HepG2 (cell line): ENCODE measurements at regions not wholly inside any gene's neighbourhood (a gene's known extent, or its start where the extent isn't known, plus 50 kb on each side); places are given as distances from the start of the nearest gene placed in this dataset.

ENCODE experiments used
- EEA1 ChIP-seq: sonication (generic); formaldehyde crosslinking; IDR thresholded peaks from 2 replicates; pipeline ENCODE4 v1.5.1; 2020; ENCODE audit warnings: mild to moderate bottlenecking, missing genetic modification reagents, borderline replicate concordance
- HES4 ChIP-seq: sonication (generic); formaldehyde crosslinking; IDR thresholded peaks from 2 replicates; pipeline ENCODE4 v1.9.0; 2021; ENCODE audit warnings: mild to moderate bottlenecking, missing genetic modification reagents, borderline replicate concordance
- MZF1 ChIP-seq: sonication (generic); formaldehyde crosslinking; IDR thresholded peaks from 2 replicates; pipeline ENCODE4 v1.8.1; 2023; ENCODE audit warnings: mild to moderate bottlenecking, missing genetic modification reagents, borderline replicate concordance
- TF ChIP-seq, protein P1 (sequence below): sonication (generic); formaldehyde crosslinking; IDR thresholded peaks from one replicate; pipeline ENCODE4 v1.5.1; 2020; ENCODE audit warnings: mild to moderate bottlenecking, missing genetic modification reagents; ENCODE audit errors: not compliant biosample characterization
- TF ChIP-seq, protein P2 (sequence below): sonication (generic); formaldehyde crosslinking; IDR thresholded peaks from 2 replicates; pipeline ENCODE4 v1.4.0; 2020; ENCODE audit warnings: mild to moderate bottlenecking, missing genetic modification reagents, borderline replicate concordance
- TF ChIP-seq, protein P3 (sequence below): sonication (generic); formaldehyde crosslinking; conservative IDR thresholded peaks from 2 replicates; pipeline ENCODE4 v1.8.0; 2022; ENCODE audit warnings: missing genetic modification reagents
- TF ChIP-seq, protein P4 (sequence below): sonication (generic); formaldehyde crosslinking; IDR thresholded peaks from 2 replicates; pipeline ENCODE4 v1.4.0; 2020; ENCODE audit warnings: missing genetic modification reagents
- TF ChIP-seq, protein P5 (sequence below): sonication (generic); formaldehyde crosslinking; IDR thresholded peaks from 2 replicates; pipeline ENCODE4 v1.4.0; 2020; ENCODE audit warnings: missing genetic modification reagents

DNA sequence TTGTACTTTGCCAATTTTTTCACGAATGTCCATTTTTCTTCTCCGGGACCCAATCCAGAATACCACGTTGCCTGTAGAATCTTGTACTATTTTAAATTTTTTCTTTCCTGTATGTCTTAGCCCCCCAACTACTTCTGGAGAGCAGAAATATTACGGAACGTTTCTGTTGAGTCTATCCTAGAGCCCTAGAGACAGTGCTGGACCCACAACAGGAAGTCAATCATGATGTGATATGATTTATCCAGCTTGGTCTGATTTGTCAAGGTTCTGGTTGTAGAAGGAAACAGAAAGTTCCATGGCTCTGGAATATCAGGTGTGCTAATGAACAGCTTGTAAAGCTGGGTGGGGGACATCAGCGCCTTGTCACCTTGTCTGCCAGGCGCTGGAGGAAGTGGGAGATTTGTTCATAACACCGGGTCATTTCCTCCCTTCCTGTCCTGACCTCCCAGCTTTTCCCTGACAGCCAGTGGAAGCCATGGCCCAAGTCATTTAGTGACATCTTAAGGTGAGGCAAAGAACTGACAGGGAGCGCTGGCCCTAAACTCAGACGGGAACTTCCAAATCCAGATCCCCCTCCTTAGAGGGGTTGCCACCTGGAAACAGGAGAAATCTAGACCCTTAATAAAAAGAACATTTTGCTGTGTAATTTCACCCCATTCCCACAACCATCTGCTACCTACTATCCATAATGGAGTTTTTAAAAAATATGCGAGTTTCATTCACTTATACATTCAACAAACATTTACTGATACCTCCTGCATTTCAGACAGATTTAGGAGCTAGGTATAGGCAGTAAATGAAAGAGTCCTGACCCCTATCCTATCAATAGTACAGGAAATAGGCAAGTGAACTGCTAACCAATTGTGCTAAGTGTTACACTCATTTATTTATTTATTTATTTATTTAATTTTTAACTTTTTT, 130.5 kb downstream of the ZFP64 start (continued):
- TF ChIP-seq, protein P1, sequence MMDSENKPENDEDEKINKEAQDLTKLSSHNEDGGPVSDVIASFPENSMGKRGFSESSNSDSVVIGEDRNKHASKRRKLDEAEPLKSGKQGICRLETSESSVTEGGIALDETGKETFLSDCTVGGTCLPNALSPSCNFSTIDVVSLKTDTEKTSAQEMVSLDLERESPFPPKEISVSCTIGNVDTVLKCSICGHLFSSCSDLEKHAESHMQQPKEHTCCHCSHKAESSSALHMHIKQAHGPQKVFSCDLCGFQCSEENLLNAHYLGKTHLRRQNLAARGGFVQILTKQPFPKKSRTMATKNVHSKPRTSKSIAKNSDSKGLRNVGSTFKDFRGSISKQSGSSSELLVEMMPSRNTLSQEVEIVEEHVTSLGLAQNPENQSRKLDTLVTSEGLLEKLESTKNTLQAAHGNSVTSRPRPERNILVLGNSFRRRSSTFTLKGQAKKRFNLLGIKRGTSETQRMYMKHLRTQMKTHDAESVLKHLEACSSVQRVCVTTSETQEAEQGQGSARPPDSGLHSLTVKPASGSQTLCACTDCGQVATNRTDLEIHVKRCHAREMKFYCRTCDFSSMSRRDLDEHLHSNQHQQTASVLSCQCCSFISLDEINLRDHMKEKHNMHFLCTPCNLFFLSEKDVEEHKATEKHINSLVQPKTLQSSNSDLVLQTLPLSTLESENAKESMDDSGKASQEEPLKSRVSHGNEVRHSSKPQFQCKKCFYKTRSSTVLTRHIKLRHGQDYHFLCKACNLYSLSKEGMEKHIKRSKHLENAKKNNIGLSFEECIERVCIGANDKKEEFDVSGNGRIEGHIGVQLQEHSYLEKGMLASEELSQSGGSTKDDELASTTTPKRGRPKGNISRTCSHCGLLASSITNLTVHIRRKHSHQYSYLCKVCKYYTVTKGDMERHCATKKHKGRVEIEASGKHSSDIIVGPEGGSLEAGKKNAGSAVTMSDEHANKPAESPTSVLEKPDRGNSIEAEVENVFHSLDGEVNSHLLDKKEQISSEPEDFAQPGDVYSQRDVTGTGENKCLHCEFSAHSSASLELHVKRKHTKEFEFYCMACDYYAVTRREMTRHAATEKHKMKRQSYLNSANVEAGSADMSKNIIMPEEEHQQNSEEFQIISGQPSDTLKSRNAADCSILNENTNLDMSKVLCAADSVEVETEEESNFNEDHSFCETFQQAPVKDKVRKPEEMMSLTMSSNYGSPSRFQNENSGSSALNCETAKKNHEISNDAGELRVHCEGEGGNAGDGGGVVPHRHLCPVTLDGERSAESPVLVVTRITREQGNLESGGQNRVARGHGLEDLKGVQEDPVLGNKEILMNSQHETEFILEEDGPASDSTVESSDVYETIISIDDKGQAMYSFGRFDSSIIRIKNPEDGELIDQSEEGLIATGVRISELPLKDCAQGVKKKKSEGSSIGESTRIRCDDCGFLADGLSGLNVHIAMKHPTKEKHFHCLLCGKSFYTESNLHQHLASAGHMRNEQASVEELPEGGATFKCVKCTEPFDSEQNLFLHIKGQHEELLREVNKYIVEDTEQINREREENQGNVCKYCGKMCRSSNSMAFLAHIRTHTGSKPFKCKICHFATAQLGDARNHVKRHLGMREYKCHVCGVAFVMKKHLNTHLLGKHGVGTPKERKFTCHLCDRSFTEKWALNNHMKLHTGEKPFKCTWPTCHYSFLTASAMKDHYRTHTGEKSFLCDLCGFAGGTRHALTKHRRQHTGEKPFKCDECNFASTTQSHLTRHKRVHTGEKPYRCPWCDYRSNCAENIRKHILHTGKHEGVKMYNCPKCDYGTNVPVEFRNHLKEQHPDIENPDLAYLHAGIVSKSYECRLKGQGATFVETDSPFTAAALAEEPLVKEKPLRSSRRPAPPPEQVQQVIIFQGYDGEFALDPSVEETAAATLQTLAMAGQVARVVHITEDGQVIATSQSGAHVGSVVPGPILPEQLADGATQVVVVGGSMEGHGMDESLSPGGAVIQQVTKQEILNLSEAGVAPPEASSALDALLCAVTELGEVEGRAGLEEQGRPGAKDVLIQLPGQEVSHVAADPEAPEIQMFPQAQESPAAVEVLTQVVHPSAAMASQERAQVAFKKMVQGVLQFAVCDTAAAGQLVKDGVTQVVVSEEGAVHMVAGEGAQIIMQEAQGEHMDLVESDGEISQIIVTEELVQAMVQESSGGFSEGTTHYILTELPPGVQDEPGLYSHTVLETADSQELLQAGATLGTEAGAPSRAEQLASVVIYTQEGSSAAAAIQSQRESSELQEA (CRISPR knock-in tag), result no peak
- TF ChIP-seq, protein P2, sequence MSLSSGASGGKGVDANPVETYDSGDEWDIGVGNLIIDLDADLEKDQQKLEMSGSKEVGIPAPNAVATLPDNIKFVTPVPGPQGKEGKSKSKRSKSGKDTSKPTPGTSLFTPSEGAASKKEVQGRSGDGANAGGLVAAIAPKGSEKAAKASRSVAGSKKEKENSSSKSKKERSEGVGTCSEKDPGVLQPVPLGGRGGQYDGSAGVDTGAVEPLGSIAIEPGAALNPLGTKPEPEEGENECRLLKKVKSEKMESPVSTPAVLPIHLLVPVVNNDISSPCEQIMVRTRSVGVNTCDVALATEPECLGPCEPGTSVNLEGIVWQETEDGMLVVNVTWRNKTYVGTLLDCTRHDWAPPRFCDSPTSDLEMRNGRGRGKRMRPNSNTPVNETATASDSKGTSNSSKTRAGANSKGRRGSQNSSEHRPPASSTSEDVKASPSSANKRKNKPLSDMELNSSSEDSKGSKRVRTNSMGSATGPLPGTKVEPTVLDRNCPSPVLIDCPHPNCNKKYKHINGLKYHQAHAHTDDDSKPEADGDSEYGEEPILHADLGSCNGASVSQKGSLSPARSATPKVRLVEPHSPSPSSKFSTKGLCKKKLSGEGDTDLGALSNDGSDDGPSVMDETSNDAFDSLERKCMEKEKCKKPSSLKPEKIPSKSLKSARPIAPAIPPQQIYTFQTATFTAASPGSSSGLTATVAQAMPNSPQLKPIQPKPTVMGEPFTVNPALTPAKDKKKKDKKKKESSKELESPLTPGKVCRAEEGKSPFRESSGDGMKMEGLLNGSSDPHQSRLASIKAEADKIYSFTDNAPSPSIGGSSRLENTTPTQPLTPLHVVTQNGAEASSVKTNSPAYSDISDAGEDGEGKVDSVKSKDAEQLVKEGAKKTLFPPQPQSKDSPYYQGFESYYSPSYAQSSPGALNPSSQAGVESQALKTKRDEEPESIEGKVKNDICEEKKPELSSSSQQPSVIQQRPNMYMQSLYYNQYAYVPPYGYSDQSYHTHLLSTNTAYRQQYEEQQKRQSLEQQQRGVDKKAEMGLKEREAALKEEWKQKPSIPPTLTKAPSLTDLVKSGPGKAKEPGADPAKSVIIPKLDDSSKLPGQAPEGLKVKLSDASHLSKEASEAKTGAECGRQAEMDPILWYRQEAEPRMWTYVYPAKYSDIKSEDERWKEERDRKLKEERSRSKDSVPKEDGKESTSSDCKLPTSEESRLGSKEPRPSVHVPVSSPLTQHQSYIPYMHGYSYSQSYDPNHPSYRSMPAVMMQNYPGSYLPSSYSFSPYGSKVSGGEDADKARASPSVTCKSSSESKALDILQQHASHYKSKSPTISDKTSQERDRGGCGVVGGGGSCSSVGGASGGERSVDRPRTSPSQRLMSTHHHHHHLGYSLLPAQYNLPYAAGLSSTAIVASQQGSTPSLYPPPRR (CRISPR knock-in tag), result no peak
- TF ChIP-seq HES4 (CRISPR knock-in tag) (no peak), EEA1 (CRISPR knock-in tag) (no peak), MZF1 (CRISPR knock-in tag) (no peak)
- TF ChIP-seq, protein P3, sequence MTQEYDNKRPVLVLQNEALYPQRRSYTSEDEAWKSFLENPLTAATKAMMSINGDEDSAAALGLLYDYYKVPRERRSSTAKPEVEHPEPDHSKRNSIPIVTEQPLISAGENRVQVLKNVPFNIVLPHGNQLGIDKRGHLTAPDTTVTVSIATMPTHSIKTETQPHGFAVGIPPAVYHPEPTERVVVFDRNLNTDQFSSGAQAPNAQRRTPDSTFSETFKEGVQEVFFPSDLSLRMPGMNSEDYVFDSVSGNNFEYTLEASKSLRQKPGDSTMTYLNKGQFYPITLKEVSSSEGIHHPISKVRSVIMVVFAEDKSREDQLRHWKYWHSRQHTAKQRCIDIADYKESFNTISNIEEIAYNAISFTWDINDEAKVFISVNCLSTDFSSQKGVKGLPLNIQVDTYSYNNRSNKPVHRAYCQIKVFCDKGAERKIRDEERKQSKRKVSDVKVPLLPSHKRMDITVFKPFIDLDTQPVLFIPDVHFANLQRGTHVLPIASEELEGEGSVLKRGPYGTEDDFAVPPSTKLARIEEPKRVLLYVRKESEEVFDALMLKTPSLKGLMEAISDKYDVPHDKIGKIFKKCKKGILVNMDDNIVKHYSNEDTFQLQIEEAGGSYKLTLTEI, result no peak
- TF ChIP-seq, protein P4, sequence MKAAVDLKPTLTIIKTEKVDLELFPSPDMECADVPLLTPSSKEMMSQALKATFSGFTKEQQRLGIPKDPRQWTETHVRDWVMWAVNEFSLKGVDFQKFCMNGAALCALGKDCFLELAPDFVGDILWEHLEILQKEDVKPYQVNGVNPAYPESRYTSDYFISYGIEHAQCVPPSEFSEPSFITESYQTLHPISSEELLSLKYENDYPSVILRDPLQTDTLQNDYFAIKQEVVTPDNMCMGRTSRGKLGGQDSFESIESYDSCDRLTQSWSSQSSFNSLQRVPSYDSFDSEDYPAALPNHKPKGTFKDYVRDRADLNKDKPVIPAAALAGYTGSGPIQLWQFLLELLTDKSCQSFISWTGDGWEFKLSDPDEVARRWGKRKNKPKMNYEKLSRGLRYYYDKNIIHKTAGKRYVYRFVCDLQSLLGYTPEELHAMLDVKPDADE (CRISPR knock-in tag), result no peak
- TF ChIP-seq, protein P5, sequence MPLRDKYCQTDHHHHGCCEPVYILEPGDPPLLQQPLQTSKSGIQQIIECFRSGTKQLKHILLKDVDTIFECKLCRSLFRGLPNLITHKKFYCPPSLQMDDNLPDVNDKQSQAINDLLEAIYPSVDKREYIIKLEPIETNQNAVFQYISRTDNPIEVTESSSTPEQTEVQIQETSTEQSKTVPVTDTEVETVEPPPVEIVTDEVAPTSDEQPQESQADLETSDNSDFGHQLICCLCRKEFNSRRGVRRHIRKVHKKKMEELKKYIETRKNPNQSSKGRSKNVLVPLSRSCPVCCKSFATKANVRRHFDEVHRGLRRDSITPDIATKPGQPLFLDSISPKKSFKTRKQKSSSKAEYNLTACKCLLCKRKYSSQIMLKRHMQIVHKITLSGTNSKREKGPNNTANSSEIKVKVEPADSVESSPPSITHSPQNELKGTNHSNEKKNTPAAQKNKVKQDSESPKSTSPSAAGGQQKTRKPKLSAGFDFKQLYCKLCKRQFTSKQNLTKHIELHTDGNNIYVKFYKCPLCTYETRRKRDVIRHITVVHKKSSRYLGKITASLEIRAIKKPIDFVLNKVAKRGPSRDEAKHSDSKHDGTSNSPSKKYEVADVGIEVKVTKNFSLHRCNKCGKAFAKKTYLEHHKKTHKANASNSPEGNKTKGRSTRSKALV (CRISPR knock-in tag), result no peak
